H1 (cell line): ENCODE measurements at regions not wholly inside any gene's neighbourhood (a gene's known extent, or its start where the extent isn't known, plus 50 kb on each side); places are given as distances from the start of the nearest gene placed in this dataset.

ENCODE experiments used
- CTCF ChIA-PET: fragments of 300-600 bp; sonication (Branson Sonifier 250); formaldehyde crosslinking; loops from one replicate; lab custom pipeline; 2021; ENCODE audit not compliant: partially characterized antibody; lab: Charles Lee
- POLR2A ChIA-PET: fragments of 300-600 bp; sonication (Branson Sonifier 250); formaldehyde crosslinking; loops from one replicate; lab custom pipeline; 2021; ENCODE audit warnings: inconsistent platforms; ENCODE audit not compliant: partially characterized antibody; lab: Charles Lee
- DNase-seq, 2 experiments: peaks; one replicate each; pipeline versions ENCODE4 v3.0.0 to v3.0.0-alpha.2; 2010 to 2022; ENCODE audit warnings: low spot score in 2 of 2, low read depth in 1 of 2, mixed read lengths in 1 of 2
- FAIRE-seq: peaks from 2 replicates; lab custom pipeline; 2011; peaks lifted over from hg19 to GRCh38; lab: Jason Lieb, UNC
- H2AFZ ChIP-seq: 2 replicates; pipeline ENCODE4 v1.8.1; 2012; ENCODE audit warnings: low read length, inconsistent platforms
- H2AK5ac ChIP-seq: 2 replicates; pipeline ENCODE4 v1.6.1; 2013; ENCODE audit warnings: low read depth, low read length
- H2BK120ac ChIP-seq: replicated peaks from 2 replicates; pipeline ENCODE3; 2013; ENCODE audit warnings: low read depth, low read length, inconsistent platforms
- H2BK12ac ChIP-seq: 2 replicates; pipeline ENCODE4 v1.6.1; 2013; ENCODE audit warnings: low read depth, low read length
- H2BK15ac ChIP-seq: 2 replicates; pipeline ENCODE4 v1.6.1; 2013; ENCODE audit warnings: low read length
- H2BK20ac ChIP-seq: 2 replicates; pipeline ENCODE4 v1.6.1; 2013; ENCODE audit warnings: low read length
- H2BK5ac ChIP-seq: 2 replicates; pipeline ENCODE4 v1.6.1; 2013; ENCODE audit warnings: low read depth, low read length
- H3K14ac ChIP-seq: 2 replicates; pipeline ENCODE4 v1.6.1; 2013; ENCODE audit warnings: inconsistent platforms; ENCODE audit not compliant: insufficient read length
- H3K18ac ChIP-seq: 2 replicates; pipeline ENCODE4 v1.6.1; 2013; ENCODE audit warnings: low read length; ENCODE audit errors: extremely low read depth
- H3K23ac ChIP-seq: 2 replicates; pipeline ENCODE4 v1.6.1; 2013; ENCODE audit warnings: inconsistent platforms; ENCODE audit not compliant: insufficient read length
- H3K23me2 ChIP-seq: 2 replicates; pipeline ENCODE4 v1.6.1; 2013; ENCODE audit warnings: low read depth, low read length
- H3K27ac ChIP-seq: 2 replicates; pipeline ENCODE4 v1.6.1; 2011; ENCODE audit warnings: low read depth, low read length, inconsistent platforms
- H3K27me3 ChIP-seq, 4 experiments: replicated peaks in 1 of 4; 1 replicate in 1 of 4; 2 replicates in 3 of 4; pipeline versions ENCODE4 v1.6.1 to v1.8.1; 2011 to 2013; ENCODE audit warnings: low read length in 3 of 4, mild to moderate bottlenecking in 3 of 4, inconsistent platforms in 2 of 4, mixed read lengths in 2 of 4, moderate library complexity in 1 of 4; ENCODE audit not compliant: control insufficient read depth in 3 of 4, insufficient read depth in 3 of 4; ENCODE audit errors: extremely low read depth in 1 of 4
- H3K36me3 ChIP-seq, 4 experiments: 2 replicates each; pipeline versions ENCODE4 v1.6.1 to v1.8.1; 2011 to 2013; ENCODE audit warnings: mild to moderate bottlenecking in 4 of 4, low read length in 3 of 4, moderate library complexity in 2 of 4, control low read depth in 1 of 4, inconsistent platforms in 1 of 4; ENCODE audit not compliant: insufficient read depth in 4 of 4, control insufficient read depth in 2 of 4
- H3K4ac ChIP-seq: replicated peaks from 2 replicates; pipeline ENCODE3; 2013; ENCODE audit warnings: low read length, low read depth, mixed read lengths, inconsistent platforms; ENCODE audit not compliant: insufficient read length
- H3K4me1 ChIP-seq, 4 experiments: replicated peaks in 1 of 4; 1 replicate in 1 of 4; 2 replicates in 3 of 4; pipeline versions ENCODE4 v1.6.1 to v1.8.1; 2011 to 2013; ENCODE audit warnings: low read length in 3 of 4, inconsistent platforms in 2 of 4, mixed read lengths in 1 of 4; ENCODE audit not compliant: insufficient read depth in 4 of 4, control insufficient read depth in 3 of 4
- H3K4me2 ChIP-seq, 2 experiments: 2 replicates each; pipeline versions ENCODE4 v1.6.1 to v1.8.1; 2011 to 2013; ENCODE audit warnings: low read depth in 2 of 2, low read length in 2 of 2, control low read depth in 1 of 2, inconsistent platforms in 1 of 2, mild to moderate bottlenecking in 1 of 2; ENCODE audit not compliant: insufficient read depth in 1 of 2
- H3K4me3 ChIP-seq, 4 experiments: fragments of 200-600, 300-600 bp in 1 of 4; sonication (generic), shearing (Covaris generic), sonication (Bioruptor Twin) in 1 of 4; 2 replicates each; pipeline versions ENCODE4 v1.5.1 to v1.8.1; 2011 to 2016; ENCODE audit warnings: low read length in 4 of 4, low read depth in 3 of 4, control low read depth in 2 of 4, inconsistent platforms in 2 of 4, mild to moderate bottlenecking in 2 of 4, mixed read lengths in 1 of 4, moderate library complexity in 1 of 4; ENCODE audit not compliant: insufficient read depth in 2 of 4; ENCODE audit errors: extremely low read depth in 1 of 4
- H3K56ac ChIP-seq: replicated peaks from 2 replicates; pipeline ENCODE3; 2013; ENCODE audit warnings: low read depth, mild to moderate bottlenecking, mixed read lengths, low read length, inconsistent platforms; ENCODE audit not compliant: insufficient read length
- H3K79me1 ChIP-seq: 2 replicates; pipeline ENCODE4 v1.6.1; 2013; ENCODE audit warnings: low read depth, low read length, control low read depth
- H3K79me2 ChIP-seq, 2 experiments: 2 replicates each; pipeline versions ENCODE4 v1.6.1 to v1.8.1; 2012 to 2013; ENCODE audit warnings: low read length in 2 of 2, mild to moderate bottlenecking in 2 of 2, inconsistent platforms in 1 of 2; ENCODE audit not compliant: insufficient read depth in 2 of 2, control insufficient read depth in 1 of 2
- H3K9ac ChIP-seq, 4 experiments: replicated peaks in 1 of 4; 1 replicate in 1 of 4; 2 replicates in 3 of 4; pipeline versions ENCODE4 v1.6.1 to v1.8.1; 2011 to 2013; ENCODE audit warnings: low read depth in 3 of 4, low read length in 3 of 4, control low read depth in 2 of 4, mild to moderate bottlenecking in 2 of 4, moderate library complexity in 2 of 4, inconsistent platforms in 1 of 4; ENCODE audit errors: extremely low read depth in 1 of 4
- H3K9me3 ChIP-seq, 2 experiments: 2 replicates each; pipeline versions ENCODE4 v1.6.1 to v1.8.1; 2012 to 2013; ENCODE audit warnings: mild to moderate bottlenecking in 2 of 2, moderate library complexity in 2 of 2, control low read depth in 1 of 2, inconsistent platforms in 1 of 2, low read depth in 1 of 2, low read length in 1 of 2, mixed read lengths in 1 of 2; ENCODE audit not compliant: insufficient read depth in 2 of 2
- H4K20me1 ChIP-seq, 2 experiments: replicated peaks in 1 of 2; 2 replicates each; pipeline versions ENCODE3 to v1.8.1; 2011 to 2013; ENCODE audit warnings: inconsistent platforms in 2 of 2, low read length in 2 of 2, mild to moderate bottlenecking in 1 of 2; ENCODE audit not compliant: insufficient read depth in 2 of 2, control insufficient read depth in 1 of 2
- H4K5ac ChIP-seq: 2 replicates; pipeline ENCODE4 v1.6.1; 2013; ENCODE audit warnings: low read length, low read depth, mixed read lengths, inconsistent platforms; ENCODE audit not compliant: insufficient read length
- H4K8ac ChIP-seq: 2 replicates; pipeline ENCODE4 v1.8.0; 2013; ENCODE audit warnings: mild to moderate bottlenecking, moderate library complexity, low read length, inconsistent platforms; ENCODE audit not compliant: insufficient read depth; ENCODE audit errors: extremely low read depth
- H4K91ac ChIP-seq: replicated peaks from 2 replicates; pipeline ENCODE3; 2013; ENCODE audit warnings: low read length, mixed read lengths, inconsistent platforms; ENCODE audit not compliant: insufficient read length
- HDAC2 ChIP-seq, 2 experiments: fragments of 300-600 bp in 1 of 2; sonication (generic) in 1 of 2; IDR thresholded peaks; 2 replicates each; pipeline ENCODE4 v1.6.1; 2011 to 2012; ENCODE audit warnings: low read depth in 2 of 2, low read length in 2 of 2, mild to moderate bottlenecking in 2 of 2, moderate library complexity in 2 of 2, borderline replicate concordance in 1 of 2, inconsistent platforms in 1 of 2
- RAD21 ChIP-seq, 2 experiments: IDR thresholded peaks in 1 of 2; conservative IDR thresholded peaks in 1 of 2; 2 replicates each; pipeline ENCODE4 v1.6.1; 2011; ENCODE audit warnings: low read depth in 2 of 2, low read length in 2 of 2, improper control_type of control experiment in 1 of 2, inconsistent platforms in 1 of 2, mild to moderate bottlenecking in 1 of 2, moderate library complexity in 1 of 2

DNA sequence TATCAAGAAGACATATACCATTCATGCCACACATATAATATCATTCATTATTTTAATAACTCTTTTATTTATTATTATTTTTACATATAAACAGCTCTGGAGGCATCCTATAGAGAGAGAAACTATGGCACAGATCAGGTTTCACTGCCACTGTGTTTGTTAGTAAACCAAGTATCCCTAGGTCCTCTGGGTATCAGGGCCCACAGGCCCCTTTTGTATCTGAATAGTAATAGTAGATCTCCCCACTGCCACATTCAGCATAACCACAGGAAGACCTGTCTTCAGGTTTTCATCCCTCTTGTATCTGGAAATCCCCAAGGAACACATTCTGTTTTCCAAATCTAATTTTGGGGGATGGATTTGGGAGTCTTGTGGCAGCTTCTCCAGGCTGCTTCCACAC, 94.0 kb downstream of the SPATA31D1 start:
- Histone ChIP-seq H2BK20ac (no peak overlapping the region), H3K23ac (no peak overlapping the region), H2AFZ (no peak overlapping the region), H4K8ac (no peak overlapping the region), H3K9ac (no peak overlapping the region), H3K4me3 (peak overlapping the region in 1 of 4 experiments; percentile 25; a peak in 1 of 8 replicates), H3K9me3 (no peaks in the 10 kb centered on the region), H3K36me3 (no peaks in the 10 kb centered on the region), H2AK5ac (no peak overlapping the region), H2BK120ac (no peak overlapping the region), H3K79me2 (no peaks in the 10 kb centered on the region), H3K79me1 (no peaks in the 10 kb centered on the region), H3K4me2 (no peak overlapping the region; a peak in 2 of 4 replicates), H3K56ac (no peak overlapping the region), H3K14ac (no peak overlapping the region), H4K20me1 (no peaks in the 10 kb centered on the region), H3K4ac (no peak overlapping the region), H3K23me2 (no peaks in the 10 kb centered on the region), H2BK5ac (no peak overlapping the region), H4K91ac (no peak overlapping the region), H3K27ac (no peak overlapping the region), H4K5ac (no peak overlapping the region), H2BK15ac (no peak overlapping the region), H3K27me3 (no peaks in the 10 kb centered on the region), H3K4me1 (peaks cover 0 to 3% (median 1%) of the 10 kb centered on the region in 4 experiments; a peak in 4 of 7 replicates), H3K18ac (no peak overlapping the region), H2BK12ac (no peak overlapping the region)
- no peak for DNase-seq
- no peak for FAIRE-seq
- ChIA-PET POLR2A (no interaction called here), CTCF (interaction anchor here (0.8 kb wide), 1 partner anchor 19 kb away, joined by 4 read pairs; no protein-coding TSS in a partner anchor)
- 0 out of 4 replicates have a peak, but pooled peaks of 1 of the 2 experiments have one; percentile 13 for TF ChIP-seq RAD21 (IDR thresholded peaks at IDR 0.05 in 1 of 2, conservative IDR thresholded peaks at IDR 0.05 in 1 of 2; ENCODE audit: low read depth in 2 of 2, low read length in 2 of 2)
- TF ChIP-seq HDAC2 (IDR thresholded peaks at IDR 0.05; ENCODE audit: borderline replicate concordance in 1 of 2, low read depth in 2 of 2, low read length in 2 of 2): no peak
